NCI-H446 treated with DMSO at 0.1 percent for 48 hours (cell line): ENCODE measurements at regions not wholly inside any gene's neighbourhood (a gene's known extent, or its start where the extent isn't known, plus 50 kb on each side); places are given as distances from the start of the nearest gene placed in this dataset.

Experiments
- DNase-seq: peaks from one replicate; lab custom pipeline; 2025; lab: John Stamatoyannopoulos, UW

- no peak for DNase-seq
Measured at GRCh38 chr10:69716711-69717560, 84.8 kb upstream of the COL13A1 start.

- DNase-seq = no peak
Measured at GRCh38 chr10:69718951-69719350, 82.8 kb upstream of the COL13A1 start.

GRCh38 chr10:69721690-69722310, 79.9 kb upstream of the COL13A1 start:
- DNase-seq = no peak

- no peak for DNase-seq
Measured at GRCh38 chr10:69723653-69724052, 78.1 kb upstream of the COL13A1 start.

GRCh38 chr10:69726850-69727249, 74.9 kb upstream of the COL13A1 start:
- no peak for DNase-seq

GRCh38 chr10:69728335-69728870, 73.3 kb upstream of the COL13A1 start:
- DNase-seq = no peak

- no peak for DNase-seq
Measured at GRCh38 chr10:69729326-69730048, 72.2 kb upstream of the COL13A1 start.

GRCh38 chr10:69730251-69731156, 71.2 kb upstream of the COL13A1 start:
- DNase-seq = no peak

- no peak for DNase-seq
Measured at GRCh38 chr10:69731184-69731583, 70.5 kb upstream of the COL13A1 start.

- no peak for DNase-seq
Measured at GRCh38 chr10:69731698-69732097, 70.0 kb upstream of the COL13A1 start.

- DNase-seq = no peak
Measured at GRCh38 chr10:69732147-69732825, 69.4 kb upstream of the COL13A1 start.

GRCh38 chr10:69732826-69733150, 68.9 kb upstream of the COL13A1 start:
- DNase-seq = no peak

GRCh38 chr10:69733791-69734261, 67.9 kb upstream of the COL13A1 start:
- DNase-seq = no peak

- DNase-seq = no peak
Measured at GRCh38 chr10:69734416-69734796, 67.3 kb upstream of the COL13A1 start.

GRCh38 chr10:69734797-69735468, 66.8 kb upstream of the COL13A1 start:
- no peak for DNase-seq

GRCh38 chr10:69736886-69737641, 64.6 kb upstream of the COL13A1 start:
- no peak for DNase-seq

- DNase-seq = no peak
Measured at GRCh38 chr10:69738071-69738470, 63.6 kb upstream of the COL13A1 start.

GRCh38 chr10:69738858-69739435, 62.8 kb upstream of the COL13A1 start:
- DNase-seq = no peak

GRCh38 chr10:69739634-69740033, 62.1 kb upstream of the COL13A1 start:
- no peak for DNase-seq
